Gastroesophageal sphincter (tissue), 4 donors: ENCODE measurements at regions not wholly inside any gene's neighbourhood (a gene's known extent, or its start where the extent isn't known, plus 50 kb on each side); places are given as distances from the start of the nearest gene placed in this dataset.

Experiments
- ATAC-seq: fragments of 150-250 bp; one replicate; pipeline ENCODE4 v1.9.1; 2016; ENCODE audit warnings: mild to moderate bottlenecking, moderate library complexity
- H3K27ac ChIP-seq, 4 donors: fragments of 200-600 bp; sonication (generic) in 3 of 4; 1 replicate in 3 of 4; 2 replicates in 1 of 4; pipeline ENCODE4 v1.5.1; 2016 to 2019
- H3K27me3 ChIP-seq: fragments of 200-600 bp; sonication (generic); one replicate; pipeline ENCODE4 v1.5.1; 2019
- H3K36me3 ChIP-seq, 2 donors: fragments of 200-600 bp; sonication (generic); one replicate each; pipeline ENCODE4 v1.5.1; 2019; ENCODE audit warnings: control low read depth in 1 of 2
- H3K4me1 ChIP-seq, 3 donors: fragments of 200-600 bp; sonication (generic); 1 replicate in 2 of 3; 2 replicates in 1 of 3; pipeline ENCODE4 v1.5.1; 2016 to 2019; ENCODE audit warnings: control low read depth in 2 of 3
- H3K4me3 ChIP-seq, 2 donors: fragments of 200-600 bp; sonication (generic); one replicate each; pipeline ENCODE4 v1.5.1; 2019; ENCODE audit warnings: mild to moderate bottlenecking in 1 of 2, moderate library complexity in 1 of 2
- H3K9me3 ChIP-seq, 3 donors: fragments of 200-600 bp; sonication (generic); one replicate each; pipeline ENCODE4 v1.5.1; 2017 to 2019; ENCODE audit warnings: control low read depth in 2 of 3
- EP300 ChIP-seq: sonication (generic); formaldehyde crosslinking; IDR thresholded peaks from one replicate; pipeline ENCODE4 v1.6.1; 2017; ENCODE audit warnings: antibody characterized with exemption, mild to moderate bottlenecking
- POLR2A ChIP-seq, 2 donors: fragments of 450-650 bp; IDR thresholded peaks; one replicate each; pipeline ENCODE4 v1.6.1; 2017; ENCODE audit warnings: antibody characterized with exemption in 2 of 2, mild to moderate bottlenecking in 2 of 2, moderate library complexity in 1 of 2
- POLR2AphosphoS5 ChIP-seq: sonication (generic); formaldehyde crosslinking; IDR thresholded peaks from one replicate; pipeline ENCODE4 v1.6.1; 2017; ENCODE audit warnings: antibody characterized with exemption
- WGBS, 2 donors: methylation state at CpG; one replicate each; pipeline ENCODE4 v1.1.5; 2018; ENCODE audit warnings: low coverage in 1 of 2; 5-methylcytosine and 5-hydroxymethylcytosine counted together
- TF ChIP-seq, protein P1 (sequence below), 4 experiments: fragments of 200-600 bp in 2 of 4; fragments of 450-650 bp in 2 of 4; sonication (generic) in 1 of 4; IDR thresholded peaks; one replicate each; pipeline ENCODE4 v1.5.1; 2017 to 2019; ENCODE audit warnings: antibody characterized with exemption in 4 of 4, mild to moderate bottlenecking in 2 of 4, moderate library complexity in 2 of 4

DNA sequence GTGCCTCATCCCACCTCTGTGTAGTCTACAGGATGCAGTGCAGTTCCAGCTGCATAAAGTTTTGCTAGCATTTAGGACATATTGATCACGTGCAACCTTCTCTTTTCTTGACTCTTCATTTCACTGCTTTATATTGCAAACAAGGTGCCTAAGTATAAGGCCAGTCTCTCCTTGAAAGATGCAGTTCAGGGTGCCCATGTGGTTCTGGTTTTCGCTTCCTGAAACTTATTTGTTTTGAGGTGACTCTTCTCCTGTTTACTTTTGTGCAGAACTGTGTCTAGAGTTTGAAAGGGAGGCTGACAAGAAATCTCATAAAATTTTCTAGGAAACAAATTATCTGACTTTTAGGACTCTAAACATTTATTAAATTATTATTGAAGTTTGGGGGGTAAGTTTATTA, 189.9 kb downstream of the UBE2E3 start:
- no peak for ATAC-seq
- H3K4me3 ChIP-seq: no peak overlapping the region
- no peak for TF ChIP-seq POLR2AphosphoS5
- TF ChIP-seq, protein P1, sequence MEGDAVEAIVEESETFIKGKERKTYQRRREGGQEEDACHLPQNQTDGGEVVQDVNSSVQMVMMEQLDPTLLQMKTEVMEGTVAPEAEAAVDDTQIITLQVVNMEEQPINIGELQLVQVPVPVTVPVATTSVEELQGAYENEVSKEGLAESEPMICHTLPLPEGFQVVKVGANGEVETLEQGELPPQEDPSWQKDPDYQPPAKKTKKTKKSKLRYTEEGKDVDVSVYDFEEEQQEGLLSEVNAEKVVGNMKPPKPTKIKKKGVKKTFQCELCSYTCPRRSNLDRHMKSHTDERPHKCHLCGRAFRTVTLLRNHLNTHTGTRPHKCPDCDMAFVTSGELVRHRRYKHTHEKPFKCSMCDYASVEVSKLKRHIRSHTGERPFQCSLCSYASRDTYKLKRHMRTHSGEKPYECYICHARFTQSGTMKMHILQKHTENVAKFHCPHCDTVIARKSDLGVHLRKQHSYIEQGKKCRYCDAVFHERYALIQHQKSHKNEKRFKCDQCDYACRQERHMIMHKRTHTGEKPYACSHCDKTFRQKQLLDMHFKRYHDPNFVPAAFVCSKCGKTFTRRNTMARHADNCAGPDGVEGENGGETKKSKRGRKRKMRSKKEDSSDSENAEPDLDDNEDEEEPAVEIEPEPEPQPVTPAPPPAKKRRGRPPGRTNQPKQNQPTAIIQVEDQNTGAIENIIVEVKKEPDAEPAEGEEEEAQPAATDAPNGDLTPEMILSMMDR (IDR thresholded peaks at IDR 0.05): no peak
- TF ChIP-seq EP300: no peak
- TF ChIP-seq POLR2A (IDR thresholded peaks at IDR 0.05): no peak
- no peaks in the 10 kb centered on the region for H3K9me3 ChIP-seq
- 85 to 100% methylated on average over 1 to 2 of the region's 2 CpGs for WGBS, 2 donors
- no peak overlapping the region for H3K27ac ChIP-seq
- no peaks in the 10 kb centered on the region for H3K36me3 ChIP-seq
- H3K4me1 ChIP-seq: no peaks in the 10 kb centered on the region
- H3K27me3 ChIP-seq: no peaks in the 10 kb centered on the region

DNA sequence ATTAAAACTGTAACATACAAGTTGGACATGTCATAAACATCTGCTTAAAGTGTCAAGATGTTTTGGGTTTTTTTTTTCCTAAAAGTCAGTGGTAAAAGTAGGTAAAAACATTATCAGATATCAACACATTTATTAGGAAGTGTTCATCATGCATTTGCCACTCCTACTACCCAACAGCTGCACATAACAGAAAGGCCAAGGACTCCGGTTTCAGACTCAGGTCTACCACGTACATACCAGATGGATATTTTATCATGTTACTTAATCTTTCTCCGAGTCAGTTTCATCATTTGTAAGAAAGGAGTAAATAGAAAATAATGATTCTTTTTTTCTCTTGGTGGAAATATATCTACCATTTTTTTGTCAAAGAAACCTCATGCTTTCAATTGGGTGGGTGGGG, 192.3 kb downstream of the UBE2E3 start:
- WGBS, 2 donors: 80 to 85% methylated on average over 2 to 3 of the region's 3 CpGs

DNA sequence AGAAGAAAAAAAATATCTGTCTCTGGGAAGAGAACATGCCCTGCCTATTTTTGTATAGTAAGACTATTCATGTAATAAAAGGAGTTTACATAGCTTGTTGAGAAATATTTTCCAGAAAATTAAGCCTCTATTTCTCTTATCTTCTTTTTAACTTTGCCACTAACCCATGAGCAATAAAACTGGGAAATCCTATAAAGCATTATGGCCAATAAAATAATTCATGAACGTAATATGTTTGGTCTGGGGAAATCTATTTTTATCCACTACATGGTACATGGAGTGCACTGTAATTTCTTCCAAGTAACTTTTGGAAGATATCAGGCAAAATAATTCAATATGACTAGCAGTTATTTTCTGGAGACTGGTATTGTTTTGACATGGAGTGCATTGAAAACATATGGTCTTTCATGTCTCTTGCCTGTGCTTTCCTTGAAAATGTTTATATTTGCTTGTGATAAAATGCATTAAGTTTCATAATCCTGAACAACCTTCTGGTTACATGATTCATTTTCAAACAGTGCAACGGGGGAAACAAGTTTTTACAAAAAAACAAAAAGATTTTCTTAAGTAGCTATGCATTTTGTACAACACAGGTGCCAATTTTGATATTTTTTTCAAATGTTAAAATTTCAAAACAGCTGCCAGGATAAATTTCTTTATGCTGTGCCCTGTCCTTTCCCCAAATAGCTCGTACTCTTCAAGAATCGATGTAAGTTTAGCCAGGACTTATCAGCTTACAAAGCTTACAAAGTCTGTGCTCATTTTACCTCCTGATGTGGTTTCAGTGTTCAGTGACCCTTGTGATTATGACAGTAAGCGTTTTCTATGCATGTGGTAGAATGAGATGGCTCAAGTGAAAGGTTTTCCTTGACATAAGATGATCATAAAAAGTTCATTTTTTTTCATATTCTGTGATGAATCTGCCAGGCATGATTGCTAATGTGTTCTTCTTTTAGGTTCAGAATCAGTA, 194.5 kb downstream of the UBE2E3 start:
- no peak for ATAC-seq
- Histone ChIP-seq H3K27ac (no peak overlapping the region), H3K36me3 (no peaks in the 10 kb centered on the region), H3K9me3 (no peaks in the 10 kb centered on the region), H3K4me1 (no peaks in the 10 kb centered on the region), H3K4me3 (no peak overlapping the region), H3K27me3 (no peaks in the 10 kb centered on the region)
- TF ChIP-seq, protein P1 (IDR thresholded peaks at IDR 0.05): no peak
- TF ChIP-seq POLR2AphosphoS5: no peak
- TF ChIP-seq EP300: no peak
- no peak for TF ChIP-seq POLR2A (IDR thresholded peaks at IDR 0.05)
- WGBS, 2 donors: 32 to 63% methylated on average over 4 to 5 of the region's 5 CpGs

More for the DNA sequence above, 192.3 kb downstream of the UBE2E3 start:
- TF ChIP-seq EP300: no peak
- no peak for TF ChIP-seq POLR2AphosphoS5
- TF ChIP-seq, protein P1 (IDR thresholded peaks at IDR 0.05): no peak
- ATAC-seq: no peak
- Histone ChIP-seq H3K27ac (no peak overlapping the region), H3K4me1 (no peaks in the 10 kb centered on the region), H3K4me3 (no peak overlapping the region), H3K36me3 (no peaks in the 10 kb centered on the region), H3K27me3 (no peaks in the 10 kb centered on the region), H3K9me3 (no peaks in the 10 kb centered on the region)

DNA sequence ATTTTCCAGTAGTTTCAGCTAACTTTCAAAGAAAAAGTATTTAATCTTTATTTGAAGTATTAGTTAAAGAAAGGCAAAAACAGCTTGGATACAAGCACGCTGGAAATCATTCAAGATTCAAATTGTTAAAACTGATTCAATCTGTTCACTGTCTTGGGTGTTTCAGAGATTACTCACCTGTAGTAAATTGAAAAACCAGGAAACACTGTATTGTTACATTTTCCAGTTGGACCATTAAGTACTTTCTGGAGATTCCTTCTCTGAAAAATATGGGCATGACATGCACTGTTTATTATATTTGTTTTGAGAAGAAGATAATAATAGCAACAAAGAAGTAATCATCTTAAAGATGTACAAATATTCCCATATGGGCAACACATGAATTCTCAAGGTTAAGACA, 196.1 kb downstream of the UBE2E3 start:
- Histone ChIP-seq H3K4me3 (no peak overlapping the region), H3K4me1 (no peaks in the 10 kb centered on the region), H3K36me3 (no peaks in the 10 kb centered on the region), H3K9me3 (no peaks in the 10 kb centered on the region), H3K27ac (no peak overlapping the region), H3K27me3 (no peaks in the 10 kb centered on the region)
- ATAC-seq: no peak
- TF ChIP-seq POLR2A (IDR thresholded peaks at IDR 0.05) (no peak), EP300 (no peak), POLR2AphosphoS5 (no peak)
- TF ChIP-seq, protein P1 (IDR thresholded peaks at IDR 0.05): no peak
- 50 to 64% methylated on average over 1 of the region's 1 CpG for WGBS, 2 donors

DNA sequence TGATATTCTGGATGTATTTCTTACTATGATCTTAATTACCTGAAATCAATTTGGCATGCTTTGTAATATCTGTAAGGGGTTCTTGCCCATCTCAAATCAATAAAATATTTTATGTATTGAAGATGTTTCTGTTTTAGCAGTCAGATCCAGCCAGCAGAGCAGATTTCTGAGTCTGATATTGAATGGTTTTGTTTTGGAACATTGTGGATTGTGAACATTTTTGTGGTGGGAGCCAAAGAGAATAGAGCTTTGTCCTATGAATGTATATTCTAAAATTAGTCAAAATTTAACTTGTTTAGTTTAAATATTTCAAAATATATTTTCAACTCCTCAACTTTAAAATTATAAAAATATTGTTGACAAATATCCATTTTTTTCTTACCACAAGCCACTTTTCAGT, 197.0 kb downstream of the UBE2E3 start:
- Histone ChIP-seq H3K9me3 (no peaks in the 10 kb centered on the region), H3K36me3 (no peaks in the 10 kb centered on the region), H3K4me3 (no peak overlapping the region), H3K27me3 (no peaks in the 10 kb centered on the region), H3K27ac (no peak overlapping the region), H3K4me1 (no peaks in the 10 kb centered on the region)
- no peak for ATAC-seq
- no peak for TF ChIP-seq EP300
- no peak for TF ChIP-seq POLR2A (IDR thresholded peaks at IDR 0.05)
